Duodenal mucosa (tissue), 2 donors: ENCODE measurements at regions not wholly inside any gene's neighbourhood (a gene's known extent, or its start where the extent isn't known, plus 50 kb on each side); places are given as distances from the start of the nearest gene placed in this dataset.

Source experiments
- H3K27ac ChIP-seq: one replicate; pipeline ENCODE4 v1.7.0; 2013; ENCODE audit warnings: low read depth, low read length
- H3K27me3 ChIP-seq, 2 donors: one replicate each; pipeline ENCODE4 v1.7.0; 2013; ENCODE audit warnings: low read length in 2 of 2, control low read depth in 1 of 2; ENCODE audit not compliant: insufficient read depth in 2 of 2, control insufficient read depth in 1 of 2
- H3K36me3 ChIP-seq, 2 donors: one replicate each; pipeline ENCODE4 v1.7.0; 2013; ENCODE audit warnings: low read length in 2 of 2, control low read depth in 1 of 2; ENCODE audit not compliant: insufficient read depth in 2 of 2, control insufficient read depth in 1 of 2
- H3K4me1 ChIP-seq, 2 donors: one replicate each; pipeline ENCODE4 v1.7.0; 2013; ENCODE audit warnings: low read length in 2 of 2, control low read depth in 1 of 2; ENCODE audit not compliant: insufficient read depth in 2 of 2, control insufficient read depth in 1 of 2
- H3K4me3 ChIP-seq, 2 donors: one replicate each; pipeline ENCODE4 v1.7.0; 2013; ENCODE audit warnings: low read length in 2 of 2, low read depth in 1 of 2
- H3K9ac ChIP-seq, 2 donors: one replicate each; pipeline ENCODE4 v1.7.0; 2013; ENCODE audit warnings: low read length in 2 of 2, low read depth in 1 of 2
- H3K9me3 ChIP-seq, 2 donors: one replicate each; pipeline ENCODE4 v1.7.0; 2013; ENCODE audit warnings: low read length in 2 of 2, control low read depth in 1 of 2; ENCODE audit not compliant: control insufficient read depth in 1 of 2

GRCh38 chr6:145323646-145324045 is 411.7 kb downstream of the EPM2A start:
- no peak overlapping the region for H3K27ac ChIP-seq
- no peak overlapping the region for H3K9ac ChIP-seq
- no peak overlapping the region for H3K4me3 ChIP-seq

GRCh38 chr6:145327586-145327985 is 407.7 kb downstream of the EPM2A start:
- Histone ChIP-seq H3K4me3 (no peak overlapping the region), H3K27ac (no peak overlapping the region), H3K9ac (no peak overlapping the region), H3K4me1 (no peaks in the 10 kb centered on the region), H3K9me3 (no peaks in the 10 kb centered on the region), H3K27me3 (no peaks in the 10 kb centered on the region), H3K36me3 (no peaks in the 10 kb centered on the region)

More at GRCh38 chr6:145323646-145324045, 411.7 kb downstream of the EPM2A start:
- Histone ChIP-seq H3K27me3 (no peaks in the 10 kb centered on the region), H3K9me3 (no peaks in the 10 kb centered on the region), H3K36me3 (no peaks in the 10 kb centered on the region), H3K4me1 (no peaks in the 10 kb centered on the region)

- H3K9ac ChIP-seq: no peak overlapping the region
- no peaks in the 10 kb centered on the region for H3K27me3 ChIP-seq
- H3K9me3 ChIP-seq: no peaks in the 10 kb centered on the region
- H3K27ac ChIP-seq: no peak overlapping the region
- no peaks in the 10 kb centered on the region for H3K36me3 ChIP-seq
- no peaks in the 10 kb centered on the region for H3K4me1 ChIP-seq
- H3K4me3 ChIP-seq: no peak overlapping the region
Measured at GRCh38 chr6:145329257-145329656, 406.1 kb downstream of the EPM2A start.

GRCh38 chr6:145331066-145331465 is 404.3 kb downstream of the EPM2A start:
- Histone ChIP-seq H3K36me3 (no peaks in the 10 kb centered on the region), H3K4me3 (no peak overlapping the region), H3K27ac (no peak overlapping the region), H3K4me1 (no peaks in the 10 kb centered on the region), H3K27me3 (no peaks in the 10 kb centered on the region), H3K9me3 (no peaks in the 10 kb centered on the region), H3K9ac (no peak overlapping the region)

GRCh38 chr6:145332011-145332410 is 403.3 kb downstream of the EPM2A start:
- H3K27me3 ChIP-seq: no peaks in the 10 kb centered on the region

GRCh38 chr6:145336119-145336518 is 399.2 kb downstream of the EPM2A start:
- Histone ChIP-seq H3K9me3 (no peaks in the 10 kb centered on the region), H3K9ac (no peak overlapping the region), H3K4me3 (no peak overlapping the region), H3K4me1 (no peaks in the 10 kb centered on the region), H3K27ac (no peak overlapping the region), H3K36me3 (no peaks in the 10 kb centered on the region), H3K27me3 (no peaks in the 10 kb centered on the region)

More at GRCh38 chr6:145332011-145332410, 403.3 kb downstream of the EPM2A start:
- H3K36me3 ChIP-seq: no peaks in the 10 kb centered on the region
- no peaks in the 10 kb centered on the region for H3K9me3 ChIP-seq
- no peak overlapping the region for H3K9ac ChIP-seq
- no peak overlapping the region for H3K27ac ChIP-seq
- H3K4me1 ChIP-seq: no peaks in the 10 kb centered on the region
- H3K4me3 ChIP-seq: no peak overlapping the region

- no peaks in the 10 kb centered on the region for H3K9me3 ChIP-seq
- no peaks in the 10 kb centered on the region for H3K27me3 ChIP-seq
- no peak overlapping the region for H3K9ac ChIP-seq
- no peak overlapping the region for H3K4me3 ChIP-seq
- H3K4me1 ChIP-seq: no peaks in the 10 kb centered on the region
- H3K36me3 ChIP-seq: no peaks in the 10 kb centered on the region
- no peak overlapping the region for H3K27ac ChIP-seq
Measured at GRCh38 chr6:145339089-145339488, 396.2 kb downstream of the EPM2A start.

- no peaks in the 10 kb centered on the region for H3K9me3 ChIP-seq
- H3K4me3 ChIP-seq: no peak overlapping the region
- no peaks in the 10 kb centered on the region for H3K36me3 ChIP-seq
- no peak overlapping the region for H3K9ac ChIP-seq
- no peak overlapping the region for H3K27ac ChIP-seq
- no peaks in the 10 kb centered on the region for H3K4me1 ChIP-seq
- no peaks in the 10 kb centered on the region for H3K27me3 ChIP-seq
Measured at GRCh38 chr6:145340256-145340655, 395.1 kb downstream of the EPM2A start.

- no peaks in the 10 kb centered on the region for H3K9me3 ChIP-seq
- H3K27me3 ChIP-seq: no peaks in the 10 kb centered on the region
- no peaks in the 10 kb centered on the region for H3K36me3 ChIP-seq
- H3K4me3 ChIP-seq: no peak overlapping the region
- H3K4me1 ChIP-seq: no peaks in the 10 kb centered on the region
- H3K27ac ChIP-seq: no peak overlapping the region
- H3K9ac ChIP-seq: no peak overlapping the region
Measured at GRCh38 chr6:145345094-145345493, 390.2 kb downstream of the EPM2A start.

- no peak overlapping the region for H3K9ac ChIP-seq
Measured at GRCh38 chr6:145347216-145347615, 388.1 kb downstream of the EPM2A start.

GRCh38 chr6:145349950-145350510 is 385.3 kb downstream of the EPM2A start:
- H3K27me3 ChIP-seq: no peaks in the 10 kb centered on the region
- no peak overlapping the region for H3K4me3 ChIP-seq
- no peaks in the 10 kb centered on the region for H3K4me1 ChIP-seq
- H3K9ac ChIP-seq: no peak overlapping the region
- H3K36me3 ChIP-seq: no peaks in the 10 kb centered on the region
- no peak overlapping the region for H3K27ac ChIP-seq
- H3K9me3 ChIP-seq: no peaks in the 10 kb centered on the region

More at GRCh38 chr6:145347216-145347615, 388.1 kb downstream of the EPM2A start:
- Histone ChIP-seq H3K4me3 (no peak overlapping the region), H3K36me3 (no peaks in the 10 kb centered on the region), H3K4me1 (no peaks in the 10 kb centered on the region), H3K9me3 (no peaks in the 10 kb centered on the region), H3K27me3 (no peaks in the 10 kb centered on the region), H3K27ac (no peak overlapping the region)
